Lung (tissue), 11 donors: ENCODE measurements at regions not wholly inside any gene's neighbourhood (a gene's known extent, or its start where the extent isn't known, plus 50 kb on each side); places are given as distances from the start of the nearest gene placed in this dataset.

Experiments used
- ATAC-seq: fragments of 200-7000 bp; cut with Tn5 transposase; one replicate; pipeline ENCODE4 v1.9.1; 2020; ENCODE audit warnings: moderate number of reproducible peaks; ENCODE audit not compliant: insufficient read depth, low FRiP score
- DNase-seq, 3 donors: peaks; one replicate each; pipeline ENCODE4 v3.0.0-alpha.2; 2013 to 2017
- H3K27ac ChIP-seq, 2 donors: one replicate each; pipeline ENCODE4 v1.5.1; 2013; ENCODE audit warnings: mild to moderate bottlenecking in 2 of 2, moderate library complexity in 2 of 2, control low read depth in 1 of 2, inconsistent platforms in 1 of 2, low read depth in 1 of 2, low read length in 1 of 2
- H3K27me3 ChIP-seq, 3 donors: one replicate each; pipeline ENCODE4 v1.5.1; 2013; ENCODE audit warnings: low read length in 2 of 3; ENCODE audit not compliant: control insufficient read depth in 3 of 3, insufficient read depth in 3 of 3
- H3K36me3 ChIP-seq, 4 donors: one replicate each; pipeline ENCODE4 v1.5.1; 2013; ENCODE audit warnings: low read length in 4 of 4, mild to moderate bottlenecking in 1 of 4, moderate library complexity in 1 of 4; ENCODE audit not compliant: control insufficient read depth in 4 of 4, insufficient read depth in 4 of 4
- H3K4me1 ChIP-seq, 5 donors: one replicate each; pipeline ENCODE4 v1.5.1; 2013; ENCODE audit warnings: low read length in 5 of 5, mild to moderate bottlenecking in 2 of 5, moderate library complexity in 1 of 5; ENCODE audit not compliant: control insufficient read depth in 5 of 5, insufficient read depth in 5 of 5
- H3K4me3 ChIP-seq: one replicate; pipeline ENCODE4 v1.5.1; 2013; ENCODE audit warnings: mild to moderate bottlenecking, control low read depth, moderate library complexity
- H3K9ac ChIP-seq, 2 donors: one replicate each; pipeline ENCODE4 v1.5.1; 2013; ENCODE audit warnings: low read length in 2 of 2, control low read depth in 1 of 2; ENCODE audit not compliant: insufficient read depth in 1 of 2
- H3K9me3 ChIP-seq, 4 donors: one replicate each; pipeline ENCODE4 v1.5.1; 2013; ENCODE audit warnings: low read length in 3 of 4, mild to moderate bottlenecking in 1 of 4, moderate library complexity in 1 of 4; ENCODE audit not compliant: control insufficient read depth in 4 of 4, insufficient read depth in 3 of 4
- CTCF ChIP-seq: IDR thresholded peaks from 2 replicates; pipeline ENCODE4 v1.5.1; 2012; ENCODE audit warnings: mild to moderate bottlenecking; ENCODE audit errors: control extremely low read depth, extremely low read depth
- WGBS, 2 donors: extraction: QIAGEN DNeasy Blood & Tissue Kit; methylation state at CpG; one replicate each; pipeline ENCODE4 v1.1.7; 2013; 5-methylcytosine and 5-hydroxymethylcytosine counted together
- donor health status: control.
- donor health status: control.
- donor health status: Bipolar disorder and iron deficiency.
- donor health status: healthy.
- donor health status: DM: yes; HTN: yes; CAD: no.

DNA sequence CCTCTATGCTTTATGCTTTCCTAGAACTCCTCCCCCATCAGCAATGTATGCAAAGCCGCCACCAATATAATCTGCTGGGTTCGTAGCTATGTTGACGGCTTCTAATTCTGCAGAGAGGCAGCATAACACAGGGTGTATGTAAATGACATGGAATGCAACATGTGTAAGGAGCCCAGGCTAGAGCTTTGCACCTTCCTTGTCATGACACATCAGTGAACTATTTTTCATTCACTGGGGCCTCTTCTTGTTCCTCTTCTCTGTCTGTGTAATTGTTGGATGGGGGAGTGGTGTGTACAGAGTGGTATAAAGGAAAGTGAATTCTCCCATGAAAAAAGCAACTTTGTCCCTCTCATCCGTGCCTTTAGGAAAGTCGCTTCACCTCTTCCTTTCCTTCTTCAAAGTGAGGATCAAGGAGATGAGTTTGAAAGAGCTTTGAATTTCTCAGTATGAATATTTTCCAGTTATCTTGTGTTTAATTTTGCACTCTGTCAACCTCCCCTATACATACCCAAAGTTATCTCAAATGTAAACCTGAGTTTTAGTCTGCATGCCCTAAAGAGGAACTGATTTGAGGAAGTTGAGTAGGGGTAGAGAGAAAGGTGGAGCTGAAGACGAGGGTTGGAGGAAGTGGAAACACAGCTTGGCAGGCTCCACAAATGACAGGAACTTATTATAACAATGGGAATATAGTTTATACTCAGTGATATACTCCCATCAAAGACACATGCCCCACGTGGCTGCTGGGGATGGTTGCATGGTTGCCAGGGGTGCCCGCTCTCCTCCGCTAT lies 74.9 kb upstream of the ARL4C start:
- DNase-seq: no peak
- WGBS, 2 donors: 45 to 70% methylated on average over 9 of the region's 9 CpGs
- no peaks in the 10 kb centered on the region for H3K27me3 ChIP-seq
- no peak for TF ChIP-seq CTCF
- no peak for ATAC-seq
- H3K4me3 ChIP-seq: no peak overlapping the region
- H3K9me3 ChIP-seq: peaks cover 0 to 2% (median 0%) of the 10 kb centered on the region in 4 donors
- H3K9ac ChIP-seq: no peak overlapping the region
- no peaks in the 10 kb centered on the region for H3K36me3 ChIP-seq
- peaks cover 0 to 4% (median 0%) of the 10 kb centered on the region in 5 donors for H3K4me1 ChIP-seq
- no peak overlapping the region for H3K27ac ChIP-seq

DNA sequence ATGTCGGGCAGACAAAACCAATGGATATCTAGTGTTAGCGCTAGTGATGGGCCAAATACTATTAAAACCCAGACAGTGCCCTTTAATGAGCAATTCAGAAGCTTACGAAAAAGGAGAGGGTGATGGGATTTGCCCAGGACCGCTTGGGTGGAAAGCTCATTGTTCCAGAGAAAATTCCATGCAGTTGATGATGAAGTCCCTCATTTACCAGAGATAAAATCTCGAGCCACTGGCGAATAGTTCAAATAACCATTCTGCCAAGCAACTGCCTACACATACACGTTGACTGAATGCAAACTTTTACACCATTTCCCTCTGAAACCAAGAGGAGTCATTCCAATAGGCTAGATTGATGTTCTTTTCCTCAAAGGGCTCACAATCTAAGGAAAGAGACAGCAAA lies 73.6 kb upstream of the ARL4C start:
- H3K4me3 ChIP-seq: no peak overlapping the region
- DNase-seq (no peak), ATAC-seq (no peak)
- H3K4me1 ChIP-seq: peaks cover 0 to 4% (median 0%) of the 10 kb centered on the region in 5 donors
- peaks cover 0 to 2% (median 0%) of the 10 kb centered on the region in 4 donors for H3K9me3 ChIP-seq
- H3K9ac ChIP-seq: no peak overlapping the region
- H3K36me3 ChIP-seq: no peaks in the 10 kb centered on the region
- TF ChIP-seq CTCF: no peak
- H3K27ac ChIP-seq: no peak overlapping the region
- WGBS, 2 donors: 68 to 84% methylated on average over 7 of the region's 7 CpGs
- no peaks in the 10 kb centered on the region for H3K27me3 ChIP-seq

DNA sequence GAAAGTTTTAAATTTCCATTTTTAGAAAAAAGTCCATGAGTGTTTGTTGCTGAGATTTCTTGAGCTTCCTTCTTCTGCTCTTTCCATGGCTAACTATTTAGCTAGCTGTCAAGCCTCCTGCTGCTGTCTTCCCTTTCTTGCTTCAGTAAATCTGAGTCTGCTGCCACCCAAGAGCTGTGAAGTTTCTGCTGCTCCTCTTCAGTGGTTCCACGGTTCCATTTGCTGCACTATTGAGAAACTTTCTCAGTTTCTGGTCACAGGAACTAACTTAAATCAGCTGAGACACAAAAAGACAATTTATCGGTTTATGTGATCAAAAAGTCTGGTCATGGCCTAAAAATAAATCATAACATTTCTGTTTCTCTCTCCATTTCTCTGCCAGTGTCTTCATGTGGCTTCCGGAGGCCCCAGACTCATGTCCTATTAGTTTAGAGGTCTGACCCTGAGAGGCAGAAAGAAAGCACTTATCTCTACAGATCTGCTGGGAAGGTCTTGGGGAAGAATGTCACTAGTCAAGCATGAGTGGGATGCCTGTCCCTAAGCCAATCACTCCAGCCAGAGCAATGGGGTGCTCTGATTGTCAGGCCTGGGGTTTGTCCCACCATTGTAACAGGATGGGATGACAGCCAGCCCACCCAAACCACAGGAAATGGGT lies 73.0 kb upstream of the ARL4C start:
- Histone ChIP-seq H3K9ac (no peak overlapping the region), H3K9me3 (peaks cover 0 to 2% (median 0%) of the 10 kb centered on the region in 4 donors), H3K27ac (no peak overlapping the region), H3K27me3 (no peaks in the 10 kb centered on the region), H3K4me3 (no peak overlapping the region), H3K36me3 (no peaks in the 10 kb centered on the region), H3K4me1 (peaks cover 0 to 4% (median 0%) of the 10 kb centered on the region in 5 donors)
- WGBS, 2 donors: 74 to 78% methylated on average over 3 of the region's 3 CpGs
- ATAC-seq (no peak), DNase-seq (no peak)
- TF ChIP-seq CTCF: no peak
